ENCODE measurements at regions not wholly inside any gene's neighbourhood (a gene's known extent, or its start where the extent isn't known, plus 50 kb on each side); places are given as distances from the start of the nearest gene placed in this dataset.
"Not testable (repeated sequence)": the region's sequence is repeated elsewhere in the genome, so short reads cannot be mapped to it uniquely, and the experiment has no call there.

- DNase-seq, result no peak
Observed at GRCh38 chr5:92370032-92370431, 986.9 kb upstream of the ARRDC3 start.

- no peak for DNase-seq
Observed at GRCh38 chr5:92369587-92369986, 986.5 kb upstream of the ARRDC3 start.

- DNase-seq, result no peak
Observed at GRCh38 chr5:92364986-92365550, 982.0 kb upstream of the ARRDC3 start.

GRCh38 chr5:92353107-92354030, 970.3 kb upstream of the ARRDC3 start:
- no peak for DNase-seq

GRCh38 chr5:92337772-92338234, 954.7 kb upstream of the ARRDC3 start:
- no peak for DNase-seq

- no peak for DNase-seq
Observed at GRCh38 chr5:92332039-92332438, 948.9 kb upstream of the ARRDC3 start.

GRCh38 chr5:92330365-92330764, 947.2 kb upstream of the ARRDC3 start:
- no peak for DNase-seq

GRCh38 chr5:92329759-92330158, 946.6 kb upstream of the ARRDC3 start:
- DNase-seq, result no peak

GRCh38 chr5:92328584-92329259, 945.6 kb upstream of the ARRDC3 start:
- DNase-seq, result no peak

- no peak for DNase-seq
Observed at GRCh38 chr5:92320446-92320845, 937.3 kb upstream of the ARRDC3 start.

GRCh38 chr5:92313385-92313784, 930.3 kb upstream of the ARRDC3 start:
- no peak for DNase-seq

GRCh38 chr5:92309336-92309991, 926.3 kb upstream of the ARRDC3 start:
- DNase-seq, result peak in 1 of 2 experiments; percentile 0

GRCh38 chr5:92308679-92309078, 925.6 kb upstream of the ARRDC3 start:
- DNase-seq, result no peak

- DNase-seq, result not testable (repeated sequence)
Observed at GRCh38 chr5:92302356-92302755, 919.2 kb upstream of the ARRDC3 start.

GRCh38 chr5:92283521-92283920, 900.4 kb upstream of the ARRDC3 start:
- DNase-seq, result no peak

- DNase-seq, result not testable (repeated sequence)
Observed at GRCh38 chr5:92271750-92272149, 888.6 kb upstream of the ARRDC3 start.

GRCh38 chr5:92268343-92268742, 885.2 kb upstream of the ARRDC3 start:
- no peak for DNase-seq

- no peak for DNase-seq
Observed at GRCh38 chr5:92267830-92268229, 884.7 kb upstream of the ARRDC3 start.

- DNase-seq, result no peak
Observed at GRCh38 chr5:92265804-92266203, 882.7 kb upstream of the ARRDC3 start.

- DNase-seq, result not testable (repeated sequence)
Observed at GRCh38 chr5:92255605-92256004, 872.5 kb upstream of the ARRDC3 start.

- DNase-seq, result no peak
Observed at GRCh38 chr5:92248518-92248917, 865.4 kb upstream of the ARRDC3 start.

GRCh38 chr5:92242170-92242569, 859.1 kb upstream of the ARRDC3 start:
- DNase-seq, result no peak

- DNase-seq, result no peak
Observed at GRCh38 chr5:92237896-92238295, 854.8 kb upstream of the ARRDC3 start.

Data from NCI-H1930 (cell line).